Panc1 (cell line): ENCODE measurements at regions not wholly inside any gene's neighbourhood (a gene's known extent, or its start where the extent isn't known, plus 50 kb on each side); places are given as distances from the start of the nearest gene placed in this dataset.
"Not testable (repeated sequence)": the region's sequence is repeated elsewhere in the genome, so short reads cannot be mapped to it uniquely, and the experiment has no call there.

Source experiments
- ATAC-seq: fragments of 200-7000 bp; cut with Tn5 transposase; 2 replicates; pipeline ENCODE4 v1.9.1; 2020; ENCODE audit warnings: mild to moderate bottlenecking, moderate library complexity
- BruUV-seq: library from RNA; stranded (reverse); fragments of 400-500 nt; replicated peaks from 2 replicates; lab custom pipeline; 2021; lab: Mats Ljungman, UMichigan
- CTCF ChIA-PET: fragments of 300-600 bp; sonication (Branson Sonifier 250); formaldehyde crosslinking; loops from one replicate; lab custom pipeline; 2022; ENCODE audit warnings: antibody characterized with exemption; lab: Charles Lee
- POLR2A ChIA-PET: fragments of 300-600 bp; sonication (Branson Sonifier 250); formaldehyde crosslinking; loops from one replicate; lab custom pipeline; 2022; ENCODE audit warnings: antibody characterized with exemption; lab: Charles Lee
- DNase-seq: peaks from one replicate; pipeline ENCODE4 v3.0.0-alpha.2; 2010; ENCODE audit warnings: low read depth, low spot score
- H3K27ac ChIP-seq: 2 replicates; pipeline ENCODE4 v1.5.1; 2011; ENCODE audit warnings: mild to moderate bottlenecking, low read length, inconsistent platforms
- H3K27me3 ChIP-seq: fragments of 200-500 bp; sonication (Bioruptor generic); 2 replicates; pipeline ENCODE4 v1.6.0; 2014; ENCODE audit warnings: low read length, inconsistent platforms; ENCODE audit not compliant: control insufficient read depth, insufficient read depth
- H3K36me3 ChIP-seq: fragments of 200-500 bp; sonication (Bioruptor generic); 2 replicates; pipeline ENCODE4 v1.5.1; 2014; ENCODE audit warnings: inconsistent platforms, mild to moderate bottlenecking, low read length, moderate library complexity; ENCODE audit not compliant: control insufficient read depth, insufficient read depth
- H3K4me1 ChIP-seq: 2 replicates; pipeline ENCODE4 v1.5.1; 2011; ENCODE audit warnings: inconsistent platforms, mild to moderate bottlenecking, low read length, moderate library complexity; ENCODE audit not compliant: control insufficient read depth, insufficient read depth
- H3K4me3 ChIP-seq, 2 experiments: 2 replicates each; pipeline ENCODE4 v1.5.1; 2011 to 2012; ENCODE audit warnings: low read depth in 2 of 2, low read length in 2 of 2, mild to moderate bottlenecking in 2 of 2, inconsistent platforms in 1 of 2, moderate library complexity in 1 of 2
- H3K9me3 ChIP-seq: fragments of 200-500 bp; sonication (Bioruptor generic); 2 replicates; pipeline ENCODE4 v1.5.1; 2014; ENCODE audit warnings: low read depth, mild to moderate bottlenecking, inconsistent platforms, low read length, moderate library complexity; ENCODE audit not compliant: control insufficient read depth, insufficient read depth
- CTCF ChIP-seq: fragments of 450-650 bp; IDR thresholded peaks from 2 replicates; pipeline ENCODE4 v1.5.1; 2017; ENCODE audit warnings: mild to moderate bottlenecking
- POLR2AphosphoS5 ChIP-seq: IDR thresholded peaks from 2 replicates; pipeline ENCODE4 v1.6.1; 2012; ENCODE audit warnings: mild to moderate bottlenecking, low read depth, low read length, moderate library complexity
- REST ChIP-seq, 2 experiments: IDR thresholded peaks; 2 replicates each; pipeline ENCODE4 v1.6.1; 2011 to 2012; ENCODE audit warnings: low read depth in 2 of 2, control low read depth in 1 of 2, low read length in 1 of 2, mild to moderate bottlenecking in 1 of 2, moderate library complexity in 1 of 2; ENCODE audit not compliant: insufficient read depth in 1 of 2
- SIN3A ChIP-seq: IDR thresholded peaks from 2 replicates; pipeline ENCODE4 v1.6.1; 2012; ENCODE audit warnings: low read depth, mild to moderate bottlenecking, low read length, moderate library complexity, borderline replicate concordance; ENCODE audit not compliant: insufficient read depth
- TCF7L2 ChIP-seq: IDR thresholded peaks from 2 replicates; pipeline ENCODE4 v1.6.1; 2011; ENCODE audit warnings: mild to moderate bottlenecking, low read depth, low read length, inconsistent platforms
- in situ Hi-C: cut with HindIII; loops from 2 replicates; pipeline ENCODE4 v1.10.0; 2016; ENCODE audit warnings: low sequenced_read_pairs, low pct_unique_long_range_greater_than_20kb
- intact Hi-C: fragments of 100-400 bp; cut with micrococcal nuclease; formaldehyde crosslinking; loops from one replicate; pipeline ENCODE4 v1.10.0; 2022; ENCODE audit not compliant: unreplicated experiment

- intact Hi-C loops: no loop called here
- in situ Hi-C loops: no loop called here
- no peaks in the 10 kb centered on the region for H3K27me3 ChIP-seq
- BruUV-seq: no TSS peak
- DNase-seq (no peak), ATAC-seq (no peak)
- TF ChIP-seq POLR2AphosphoS5: no peak
- no peak for TF ChIP-seq CTCF
- no peak for TF ChIP-seq REST (IDR thresholded peaks at IDR 0.05; ENCODE audit: insufficient read depth in 1 of 2, low read depth in 2 of 2, low read length in 1 of 2)
- TF ChIP-seq SIN3A: no peak
- TF ChIP-seq TCF7L2: no peak
- CTCF ChIA-PET: no interaction called here
- H3K36me3 ChIP-seq: no peaks in the 10 kb centered on the region
- no peaks in the 10 kb centered on the region for H3K9me3 ChIP-seq
- POLR2A ChIA-PET: no interaction called here
- H3K4me3 ChIP-seq: no peak overlapping the region
- no peak overlapping the region for H3K27ac ChIP-seq
- no peaks in the 10 kb centered on the region for H3K4me1 ChIP-seq
Measured at GRCh38 chr17:21592774-21593173, 99.5 kb upstream of the KCNJ18 start.

- H3K27ac ChIP-seq, intact Hi-C loops, POLR2A ChIA-PET, H3K4me3 ChIP-seq, CTCF ChIA-PET, H3K4me1 ChIP-seq, in situ Hi-C loops, DNase-seq, ATAC-seq, H3K9me3 ChIP-seq, H3K36me3 ChIP-seq, BruUV-seq, H3K27me3 ChIP-seq: not testable (repeated sequence)
Measured at GRCh38 chr17:21593452-21594105, 98.7 kb upstream of the KCNJ18 start.

GRCh38 chr17:21595086-21595485 lies 97.2 kb upstream of the KCNJ18 start:
- DNase-seq: no peak

More at GRCh38 chr17:21595086-21595485, 97.2 kb upstream of the KCNJ18 start:
- no peak for TF ChIP-seq TCF7L2
- TF ChIP-seq CTCF: no peak
- TF ChIP-seq SIN3A: no peak
- no peak for TF ChIP-seq POLR2AphosphoS5
- TF ChIP-seq REST (IDR thresholded peaks at IDR 0.05; ENCODE audit: insufficient read depth in 1 of 2, low read depth in 2 of 2, low read length in 1 of 2): no peak
- POLR2A ChIA-PET: no interaction called here
- no peak for ATAC-seq
- in situ Hi-C loops: no loop called here
- H3K27ac ChIP-seq: no peak overlapping the region
- no peaks in the 10 kb centered on the region for H3K36me3 ChIP-seq
- intact Hi-C loops: no loop called here
- BruUV-seq: no TSS peak
- no peaks in the 10 kb centered on the region for H3K27me3 ChIP-seq
- H3K9me3 ChIP-seq: no peaks in the 10 kb centered on the region
- H3K4me3 ChIP-seq: no peak overlapping the region
- H3K4me1 ChIP-seq: no peaks in the 10 kb centered on the region
- CTCF ChIA-PET: no interaction called here
